Esophagus squamous epithelium (tissue), 5 donors: ENCODE measurements at regions not wholly inside any gene's neighbourhood (a gene's known extent, or its start where the extent isn't known, plus 50 kb on each side); places are given as distances from the start of the nearest gene placed in this dataset.

Experiments used
- DNase-seq: peaks from one replicate; lab custom pipeline; 2025; lab: John Stamatoyannopoulos, UW
- H3K27ac ChIP-seq, 4 donors: fragments of 200-600 bp; sonication (generic); one replicate each; pipeline ENCODE4 v1.5.1; 2016 to 2019; ENCODE audit warnings: mild to moderate bottlenecking in 1 of 4
- H3K27me3 ChIP-seq, 4 donors: fragments of 200-600 bp; sonication (generic); 1 replicate in 3 of 4; 2 replicates in 1 of 4; pipeline versions ENCODE4 v1.5.1 to v1.6.0; 2017 to 2021; ENCODE audit warnings: antibody characterized with exemption in 1 of 4
- H3K36me3 ChIP-seq, 3 donors: fragments of 200-600 bp; sonication (generic); one replicate each; pipeline ENCODE4 v1.5.1; 2016 to 2019
- H3K4me1 ChIP-seq, 3 donors: fragments of 200-600 bp; sonication (generic); one replicate each; pipeline ENCODE4 v1.5.1; 2017 to 2019
- H3K4me3 ChIP-seq, 4 donors: fragments of 200-600 bp; sonication (generic); 1 replicate in 3 of 4; 2 replicates in 1 of 4; pipeline ENCODE4 v1.5.1; 2016 to 2019; ENCODE audit warnings: mild to moderate bottlenecking in 2 of 4, moderate library complexity in 1 of 4
- H3K9me3 ChIP-seq, 3 donors: fragments of 200-600 bp; sonication (generic); one replicate each; pipeline ENCODE4 v1.5.1; 2016 to 2019
- CTCF ChIP-seq, 6 experiments: fragments of 450-650 bp in 4 of 6; fragments of 200-600 bp in 2 of 6; sonication (generic) in 2 of 6; IDR thresholded peaks; one replicate each; pipeline ENCODE4 v1.5.1; 2016 to 2019; ENCODE audit warnings: antibody characterized with exemption in 6 of 6, mild to moderate bottlenecking in 4 of 6, moderate library complexity in 4 of 6
- POLR2A ChIP-seq, 4 donors: fragments of 450-650 bp; IDR thresholded peaks; one replicate each; pipeline ENCODE4 v1.6.1; 2017; ENCODE audit warnings: antibody characterized with exemption in 4 of 4, mild to moderate bottlenecking in 4 of 4, moderate library complexity in 3 of 4
- WGBS, 2 donors: methylation state at CpG; one replicate each; pipeline ENCODE4 v1.1.5; 2018; 5-methylcytosine and 5-hydroxymethylcytosine counted together
- intact Hi-C: fragments of 100-400 bp; cut with DNase I; formaldehyde crosslinking; loops from one replicate; pipeline ENCODE4 v1.15.0; 2022
- donor health status: DM: yes; HTN: yes; CAD: no.

- TF ChIP-seq POLR2A (IDR thresholded peaks at IDR 0.05) (no peak), CTCF (IDR thresholded peaks at IDR 0.05) (no peak)
- H3K4me3 ChIP-seq: no peak overlapping the region
- intact Hi-C loops: no loop called here
- no peak for DNase-seq
- no peaks in the 10 kb centered on the region for H3K27me3 ChIP-seq
- no peaks in the 10 kb centered on the region for H3K4me1 ChIP-seq
- WGBS, 2 donors: 71 to 90% methylated on average over 10 of the region's 10 CpGs
- no peaks in the 10 kb centered on the region for H3K36me3 ChIP-seq
- no peak overlapping the region for H3K27ac ChIP-seq
- no peaks in the 10 kb centered on the region for H3K9me3 ChIP-seq
Measured at GRCh38 chr20:24109537-24109936, 121.0 kb upstream of the GGTLC1 start.

- intact Hi-C loops: no loop called here
- 89 to 94% methylated on average over 10 to 12 of the region's 12 CpGs for WGBS, 2 donors
- DNase-seq: no peak
- H3K27me3 ChIP-seq: no peaks in the 10 kb centered on the region
- no peak overlapping the region for H3K27ac ChIP-seq
- H3K36me3 ChIP-seq: no peaks in the 10 kb centered on the region
- H3K4me1 ChIP-seq: no peaks in the 10 kb centered on the region
- H3K9me3 ChIP-seq: no peaks in the 10 kb centered on the region
- TF ChIP-seq CTCF (IDR thresholded peaks at IDR 0.05): no peak
- no peak for TF ChIP-seq POLR2A (IDR thresholded peaks at IDR 0.05)
- H3K4me3 ChIP-seq: no peak overlapping the region
Measured at GRCh38 chr20:24109008-24109407, 120.4 kb upstream of the GGTLC1 start.

GRCh38 chr20:24108581-24108980, 120.0 kb upstream of the GGTLC1 start:
- Histone ChIP-seq H3K36me3 (no peaks in the 10 kb centered on the region), H3K27ac (no peak overlapping the region), H3K4me1 (no peaks in the 10 kb centered on the region), H3K27me3 (no peaks in the 10 kb centered on the region), H3K9me3 (no peaks in the 10 kb centered on the region), H3K4me3 (no peak overlapping the region)
- TF ChIP-seq POLR2A (IDR thresholded peaks at IDR 0.05): no peak
- TF ChIP-seq CTCF (IDR thresholded peaks at IDR 0.05): no peak
- intact Hi-C loops: no loop called here
- WGBS, 2 donors: 83 to 85% methylated on average over 2 to 3 of the region's 3 CpGs
- no peak for DNase-seq

GRCh38 chr20:24106801-24107445, 118.3 kb upstream of the GGTLC1 start:
- Histone ChIP-seq H3K9me3 (no peaks in the 10 kb centered on the region), H3K4me1 (no peaks in the 10 kb centered on the region), H3K27ac (no peak overlapping the region), H3K36me3 (no peaks in the 10 kb centered on the region), H3K4me3 (no peak overlapping the region), H3K27me3 (no peaks in the 10 kb centered on the region)
- intact Hi-C loops: no loop called here
- no peak for DNase-seq
- WGBS, 2 donors: 80 to 84% methylated on average over 8 of the region's 8 CpGs
- TF ChIP-seq CTCF (IDR thresholded peaks at IDR 0.05) (no peak), POLR2A (IDR thresholded peaks at IDR 0.05) (no peak)

- Histone ChIP-seq H3K27me3 (no peaks in the 10 kb centered on the region), H3K27ac (no peak overlapping the region), H3K9me3 (no peaks in the 10 kb centered on the region), H3K4me1 (no peaks in the 10 kb centered on the region), H3K36me3 (no peaks in the 10 kb centered on the region), H3K4me3 (no peak overlapping the region)
- WGBS, 2 donors: 32 to 43% methylated on average over 4 of the region's 4 CpGs
- intact Hi-C loops: no loop called here
- DNase-seq: no peak
- TF ChIP-seq CTCF (IDR thresholded peaks at IDR 0.05): no peak
- TF ChIP-seq POLR2A (IDR thresholded peaks at IDR 0.05): no peak
Measured at GRCh38 chr20:24106150-24106800, 117.7 kb upstream of the GGTLC1 start.
